Stimulated activated CD8-positive, alpha-beta memory T cell treated with anti-CD3 and anti-CD28 coated beads, Interleukin-15, amount 100 ng/mL, for 48 hours (primary cell): ENCODE measurements at regions not wholly inside any gene's neighbourhood (a gene's known extent, or its start where the extent isn't known, plus 50 kb on each side); places are given as distances from the start of the nearest gene placed in this dataset.
"Not testable (repeated sequence)": the region's sequence is repeated elsewhere in the genome, so short reads cannot be mapped to it uniquely, and the experiment has no call there.

Experiments used
- DNase-seq, 2 donors: peaks; one replicate each; pipeline ENCODE4 v3.0.0-alpha.2; 2020; ENCODE audit warnings: low read depth in 2 of 2

DNA sequence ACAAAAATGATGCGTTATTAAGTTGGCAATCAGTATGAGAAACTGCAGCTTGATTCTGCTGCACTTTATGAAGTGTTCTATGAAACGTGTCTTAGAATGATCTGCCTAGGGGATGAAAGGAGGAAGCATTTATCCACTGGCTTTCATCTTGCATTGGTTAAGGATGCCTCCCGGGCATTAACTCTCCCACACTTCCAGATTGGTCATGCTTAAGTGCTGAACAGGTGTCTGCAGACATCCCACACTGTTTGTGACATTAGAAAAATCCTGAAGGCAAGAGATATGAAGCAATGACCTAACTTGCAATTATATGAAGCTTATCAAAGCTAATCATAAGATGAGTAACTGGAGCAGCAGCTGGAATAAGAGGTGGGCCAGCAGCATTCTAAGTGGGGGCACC lies 437.3 kb downstream of the NSUN3 start:
- no peak for DNase-seq

DNA sequence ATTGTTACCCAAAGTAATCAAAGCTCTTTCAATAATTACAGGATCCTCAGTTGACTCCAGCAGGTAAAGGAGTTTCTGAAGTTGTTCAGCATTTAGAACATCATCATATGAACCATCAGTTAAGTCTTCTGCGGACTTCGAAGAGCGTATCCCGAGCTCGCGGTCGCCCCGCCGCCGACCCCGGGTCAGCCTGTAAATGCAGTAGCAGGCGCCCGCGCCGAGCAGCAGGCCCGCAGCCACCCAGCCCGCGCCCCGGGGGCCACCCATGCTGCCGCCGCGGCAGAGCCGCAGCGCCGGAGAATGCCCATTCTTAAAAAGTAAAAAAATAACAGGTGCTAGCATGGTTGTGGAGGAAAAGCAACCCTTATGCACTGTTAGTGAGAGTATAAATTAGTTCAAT lies 444.5 kb downstream of the NSUN3 start:
- DNase-seq: not testable (repeated sequence)

DNA sequence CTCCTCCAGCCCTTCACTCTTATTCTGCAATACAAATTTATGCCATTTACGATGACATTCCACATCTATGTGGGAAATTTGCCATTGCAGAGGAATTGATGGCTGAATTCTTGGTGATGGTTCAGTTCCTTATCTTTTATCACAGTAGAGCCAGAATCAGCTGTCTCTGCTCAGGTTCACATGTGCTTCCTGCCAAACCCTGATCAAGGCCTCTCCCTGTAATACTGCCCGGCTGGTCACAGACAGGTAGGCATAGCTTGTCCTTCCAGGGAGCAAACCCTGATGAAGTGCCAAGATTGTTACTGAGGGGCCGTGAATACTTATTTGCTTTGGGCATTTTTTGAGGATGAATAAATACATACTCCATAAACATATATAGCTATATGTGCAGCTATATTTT lies 450.0 kb downstream of the NSUN3 start:
- no peak for DNase-seq

- DNase-seq: no peak
Observed at GRCh38 chr3:94513600-94513999, 450.7 kb downstream of the NSUN3 start.

GRCh38 chr3:94515983-94516382 lies 453.1 kb downstream of the NSUN3 start:
- DNase-seq: no peak

DNA sequence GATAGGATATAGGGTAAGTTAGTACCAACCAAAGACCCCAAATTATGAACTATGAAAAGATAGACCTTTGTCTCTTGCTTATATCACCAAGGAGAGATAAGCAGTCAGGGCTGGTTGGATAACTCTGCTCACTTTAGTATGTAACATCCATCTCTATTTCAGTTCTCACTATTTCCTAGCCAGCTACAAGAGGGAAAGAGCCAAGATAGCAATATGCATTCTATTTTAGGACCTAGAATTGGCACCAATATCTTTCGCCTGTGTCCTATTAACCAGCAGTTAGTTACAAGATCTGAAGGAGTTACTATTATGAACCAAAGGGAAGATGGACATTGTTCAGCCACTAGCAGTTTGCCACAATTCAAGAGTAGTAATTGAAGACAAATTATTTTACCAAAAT lies 457.5 kb downstream of the NSUN3 start:
- no peak for DNase-seq

DNA sequence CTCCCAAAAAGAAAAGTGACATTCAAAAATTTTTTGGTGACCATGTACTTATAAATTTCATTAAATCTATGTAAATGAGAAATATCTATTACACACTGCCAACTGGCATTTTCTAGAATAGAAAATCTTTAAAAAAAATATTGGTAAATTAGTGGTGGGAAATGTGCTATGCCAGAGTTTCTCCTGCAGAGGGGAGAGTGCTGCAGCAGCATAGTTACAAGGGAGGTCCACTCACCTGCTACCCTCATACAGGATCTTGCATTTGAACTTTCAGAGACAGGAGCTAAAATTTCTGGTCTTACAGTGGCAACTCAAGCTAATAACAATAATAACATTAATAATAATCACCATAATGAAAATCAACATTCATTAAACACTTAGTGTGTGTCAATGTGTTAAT lies 459.6 kb downstream of the NSUN3 start:
- DNase-seq: no peak

DNA sequence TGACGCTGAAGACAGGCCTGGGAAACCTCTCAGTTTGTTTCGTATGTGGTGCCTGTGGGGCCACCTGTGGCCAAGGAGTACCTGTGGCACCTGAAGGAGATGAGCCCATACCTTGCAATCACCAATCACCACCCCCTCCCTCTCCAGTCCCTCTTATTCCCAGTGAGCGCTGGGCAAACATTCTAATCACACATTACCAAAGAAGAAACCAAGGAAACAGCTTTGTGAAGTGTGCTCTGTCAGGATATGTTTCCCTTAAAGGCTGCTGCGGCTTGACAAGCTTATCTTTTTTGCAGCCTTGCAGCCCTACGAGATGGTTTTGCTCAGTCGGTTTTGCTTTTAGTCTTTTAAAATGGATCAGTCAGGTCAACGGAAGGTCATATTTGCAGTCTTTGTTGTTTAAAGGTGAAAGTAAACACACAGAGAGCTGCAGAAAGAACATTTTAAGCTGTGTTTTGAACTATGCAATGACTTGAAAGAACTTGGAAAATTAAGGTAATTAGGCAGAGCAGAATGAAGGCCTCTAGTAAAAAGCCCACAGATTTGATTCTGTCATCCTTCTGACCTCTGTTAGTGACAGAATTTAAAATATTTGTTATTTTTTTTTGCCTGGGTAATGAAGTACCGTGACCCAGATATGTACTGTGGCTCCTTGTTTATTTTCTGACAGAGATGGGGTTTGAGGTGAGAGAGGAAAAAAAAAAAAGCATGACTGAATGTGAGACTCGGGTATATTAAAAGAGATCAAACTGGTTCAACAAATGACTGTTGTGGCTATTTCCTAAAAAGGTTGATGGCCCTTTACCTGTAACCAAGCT lies 461.4 kb downstream of the NSUN3 start:
- DNase-seq: no peak

- no peak for DNase-seq
Observed at GRCh38 chr3:94525043-94525442, 462.2 kb downstream of the NSUN3 start.

- DNase-seq: no peak
Observed at GRCh38 chr3:94529816-94530215, 467.0 kb downstream of the NSUN3 start.

GRCh38 chr3:94532951-94533350 lies 470.1 kb downstream of the NSUN3 start:
- DNase-seq: no peak

GRCh38 chr3:94539937-94540336 lies 477.1 kb downstream of the NSUN3 start:
- no peak for DNase-seq

DNA sequence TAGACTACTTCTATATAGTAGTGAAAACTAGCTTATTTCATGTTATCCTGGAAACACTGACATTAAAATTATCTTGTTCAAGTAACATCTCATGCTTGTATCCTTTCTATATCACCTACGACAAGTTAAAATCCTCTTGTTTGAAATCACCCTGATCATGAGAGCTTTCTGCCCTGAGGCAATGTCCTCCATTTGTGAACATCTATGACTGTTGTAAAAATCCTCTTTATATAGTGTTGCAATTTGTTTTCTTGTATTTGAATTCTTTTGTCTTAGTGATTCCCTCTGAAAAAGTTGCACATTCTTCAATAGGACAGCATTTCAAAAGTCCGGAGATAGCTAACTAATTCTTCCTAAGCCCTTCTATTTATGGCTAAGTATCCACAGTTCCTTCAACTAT lies 480.3 kb downstream of the NSUN3 start:
- DNase-seq: no peak

GRCh38 chr3:94544131-94544789 lies 481.4 kb downstream of the NSUN3 start:
- DNase-seq: no peak

DNA sequence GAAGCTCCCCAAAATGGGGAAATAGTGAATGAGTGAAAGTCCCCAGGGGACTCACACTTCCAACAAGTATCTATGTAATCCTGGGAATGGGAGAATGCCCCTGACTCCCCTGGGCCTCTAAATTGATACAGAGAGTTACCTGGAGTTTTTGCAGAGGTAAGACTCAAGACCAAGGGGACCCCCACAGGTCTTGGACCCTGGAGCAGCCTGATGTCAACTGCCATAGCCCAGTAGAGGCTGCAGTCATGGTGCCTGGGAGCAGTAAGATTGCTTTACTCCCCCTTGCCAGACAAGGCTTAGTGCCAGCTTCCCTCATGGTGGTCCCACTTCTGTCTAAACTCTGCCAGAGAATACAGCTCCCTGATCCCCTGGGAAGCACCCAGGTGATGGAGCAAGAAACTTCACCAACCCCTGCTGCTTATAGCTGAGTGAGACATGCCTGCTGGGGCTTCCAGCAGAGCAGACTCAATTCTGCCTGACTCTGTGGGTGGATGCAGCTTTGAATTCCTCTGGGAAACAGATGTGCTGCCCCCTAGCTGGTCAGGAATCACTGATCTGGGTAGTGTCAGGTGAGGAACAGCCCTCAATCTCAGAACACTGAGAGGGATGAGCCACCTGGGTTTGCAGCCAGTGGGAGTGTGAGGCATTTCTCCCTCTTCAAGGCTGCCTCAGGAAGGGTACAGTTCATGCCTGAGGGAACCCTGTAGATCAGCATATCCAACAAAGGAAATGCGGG lies 485.9 kb downstream of the NSUN3 start:
- no peak for DNase-seq

GRCh38 chr3:94561094-94561493 lies 498.2 kb downstream of the NSUN3 start:
- DNase-seq: no peak

- DNase-seq: no peak
Observed at GRCh38 chr3:94564247-94564646, 501.4 kb downstream of the NSUN3 start.

- no peak for DNase-seq
Observed at GRCh38 chr3:94568041-94568440, 505.2 kb downstream of the NSUN3 start.

DNA sequence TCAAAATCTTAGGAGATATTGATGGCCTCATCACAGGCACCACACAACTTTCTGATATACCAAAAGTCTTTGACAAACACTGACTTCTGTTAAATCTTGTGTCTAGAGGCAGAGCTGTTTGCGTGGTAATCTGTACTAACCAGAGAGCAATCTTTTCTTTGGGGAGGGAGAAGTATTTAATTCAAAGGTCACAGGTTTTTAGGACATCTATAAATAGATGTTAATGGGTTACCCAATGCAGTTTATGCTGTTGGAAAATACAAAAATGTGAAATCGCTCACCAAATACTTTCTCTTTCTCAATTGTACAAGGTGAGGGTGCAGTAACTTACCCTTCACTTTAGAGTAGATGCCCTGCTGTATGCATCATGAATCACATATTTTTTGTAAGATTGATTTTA lies 510.5 kb downstream of the NSUN3 start:
- DNase-seq: no peak

- DNase-seq: no peak
Observed at GRCh38 chr3:94587291-94587690, 524.4 kb downstream of the NSUN3 start.

- no peak for DNase-seq
Observed at GRCh38 chr3:94593526-94594150, 530.8 kb downstream of the NSUN3 start.

DNA sequence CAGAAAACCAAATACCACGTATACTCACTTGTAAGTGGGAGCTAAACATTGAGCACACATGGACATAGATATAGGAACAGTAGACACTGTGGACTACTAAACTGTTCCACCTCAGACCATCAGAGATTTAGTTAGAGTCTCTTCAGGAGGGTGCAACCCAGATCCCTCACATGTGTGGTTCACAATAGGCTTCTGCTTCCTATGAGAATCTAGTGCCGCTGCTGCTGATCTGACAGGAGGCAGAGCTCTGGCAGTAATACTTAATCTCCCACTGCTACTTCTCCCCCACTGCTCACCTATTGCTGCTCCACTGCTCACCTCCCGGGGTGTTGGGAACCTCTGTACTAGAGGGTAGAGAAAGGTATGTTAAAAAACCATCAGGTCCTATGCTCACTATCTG lies 533.3 kb downstream of the NSUN3 start:
- no peak for DNase-seq
